GM12801 (cell line): ENCODE measurements at regions not wholly inside any gene's neighbourhood (a gene's known extent, or its start where the extent isn't known, plus 50 kb on each side); places are given as distances from the start of the nearest gene placed in this dataset.

Source experiments
- TF ChIP-seq, protein P1 (sequence below): IDR thresholded peaks from one replicate; pipeline ENCODE4 v1.5.1; 2011; ENCODE audit warnings: control low read depth; ENCODE audit not compliant: insufficient read length; ENCODE audit errors: extremely low read depth

GRCh38 chr2:36302911-36303310 is 52.7 kb upstream of the CRIM1 start:
- TF ChIP-seq, protein P1, sequence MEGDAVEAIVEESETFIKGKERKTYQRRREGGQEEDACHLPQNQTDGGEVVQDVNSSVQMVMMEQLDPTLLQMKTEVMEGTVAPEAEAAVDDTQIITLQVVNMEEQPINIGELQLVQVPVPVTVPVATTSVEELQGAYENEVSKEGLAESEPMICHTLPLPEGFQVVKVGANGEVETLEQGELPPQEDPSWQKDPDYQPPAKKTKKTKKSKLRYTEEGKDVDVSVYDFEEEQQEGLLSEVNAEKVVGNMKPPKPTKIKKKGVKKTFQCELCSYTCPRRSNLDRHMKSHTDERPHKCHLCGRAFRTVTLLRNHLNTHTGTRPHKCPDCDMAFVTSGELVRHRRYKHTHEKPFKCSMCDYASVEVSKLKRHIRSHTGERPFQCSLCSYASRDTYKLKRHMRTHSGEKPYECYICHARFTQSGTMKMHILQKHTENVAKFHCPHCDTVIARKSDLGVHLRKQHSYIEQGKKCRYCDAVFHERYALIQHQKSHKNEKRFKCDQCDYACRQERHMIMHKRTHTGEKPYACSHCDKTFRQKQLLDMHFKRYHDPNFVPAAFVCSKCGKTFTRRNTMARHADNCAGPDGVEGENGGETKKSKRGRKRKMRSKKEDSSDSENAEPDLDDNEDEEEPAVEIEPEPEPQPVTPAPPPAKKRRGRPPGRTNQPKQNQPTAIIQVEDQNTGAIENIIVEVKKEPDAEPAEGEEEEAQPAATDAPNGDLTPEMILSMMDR: no peak

GRCh38 chr2:36301843-36302242 is 53.7 kb upstream of the CRIM1 start:
- TF ChIP-seq, protein P1: no peak

DNA sequence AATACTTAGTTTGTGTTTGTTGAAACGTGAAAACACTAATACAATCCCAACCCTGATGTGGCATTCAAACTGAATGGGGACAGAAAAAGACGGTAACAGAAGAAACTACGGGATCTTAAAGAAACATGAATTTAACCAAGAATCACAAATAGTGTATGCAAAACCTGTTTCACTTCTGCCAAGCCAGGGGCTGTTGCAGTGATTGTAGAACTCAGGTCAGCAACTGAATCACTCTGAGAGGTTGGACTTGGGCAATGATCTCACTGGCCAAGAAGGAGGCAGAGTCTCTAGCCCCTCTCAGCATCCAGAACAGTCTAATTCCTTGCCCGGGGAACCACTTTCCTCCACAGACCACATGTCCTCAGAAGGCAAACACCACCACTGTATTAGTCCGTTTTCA is 54.9 kb upstream of the CRIM1 start:
- TF ChIP-seq, protein P1: no peak

DNA sequence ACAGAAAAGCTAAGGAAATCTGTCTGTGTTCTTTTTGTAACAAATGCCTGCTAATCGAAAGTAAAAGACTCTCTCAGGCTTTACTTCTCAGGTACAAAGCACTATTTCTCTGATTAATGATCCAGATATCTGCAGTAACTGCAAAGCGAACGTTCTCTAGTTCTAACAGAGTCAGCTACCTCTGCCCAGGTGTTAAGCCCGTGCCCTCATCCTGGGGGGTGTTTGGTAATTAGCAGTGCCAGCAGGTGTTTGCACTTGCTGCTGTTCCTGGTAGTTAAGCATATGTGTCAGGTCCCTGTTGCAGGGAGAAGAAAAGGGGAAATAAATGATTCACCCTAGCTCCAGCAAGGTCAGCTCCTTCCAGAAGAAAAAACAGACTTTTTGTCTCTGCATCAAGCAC is 58.8 kb upstream of the CRIM1 start:
- TF ChIP-seq, protein P1: no peak

DNA sequence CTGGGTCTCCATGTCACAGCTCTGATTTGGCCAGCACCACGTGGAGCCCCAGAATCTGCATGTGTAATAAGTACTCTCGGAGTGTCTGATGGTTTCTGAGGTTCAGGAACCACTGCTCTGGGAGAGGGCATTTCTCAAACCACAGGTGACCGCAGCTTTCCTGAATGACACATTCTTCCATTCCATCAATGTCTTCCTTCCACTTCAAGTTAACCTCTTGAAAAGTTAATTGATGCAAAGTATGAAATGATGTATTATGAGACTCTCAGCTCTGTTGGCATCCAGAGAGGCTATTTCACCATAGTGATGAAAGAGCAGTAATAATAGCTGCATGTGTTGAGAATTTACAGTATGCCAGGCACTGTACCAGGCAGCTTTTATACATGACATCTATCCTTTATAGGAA is 61.3 kb upstream of the CRIM1 start:
- TF ChIP-seq, protein P1: no peak

- TF ChIP-seq, protein P1: no peak
These were observed 65.2 kb upstream of the CRIM1 start for GRCh38 chr2:36290306-36290856.

- TF ChIP-seq, protein P1: no peak
These were observed 65.8 kb upstream of the CRIM1 start for GRCh38 chr2:36289731-36290130.
